Superior temporal gyrus (tissue), 1 donor: ENCODE measurements at regions not wholly inside any gene's neighbourhood (a gene's known extent, or its start where the extent isn't known, plus 50 kb on each side); places are given as distances from the start of the nearest gene placed in this dataset.

Experiments used
- DNase-seq: peaks from one replicate; pipeline ENCODE4 v3.0.0-alpha.2; 2016; ENCODE audit errors: extremely low spot score

- no peak for DNase-seq
These were observed 298.3 kb upstream of the ZMIZ1 start for GRCh38 chr10:78770167-78771090.

GRCh38 chr10:78771260-78771659, 297.5 kb upstream of the ZMIZ1 start:
- no peak for DNase-seq

- no peak for DNase-seq
These were observed 296.8 kb upstream of the ZMIZ1 start for GRCh38 chr10:78771808-78772455.

GRCh38 chr10:78772486-78772885, 296.3 kb upstream of the ZMIZ1 start:
- DNase-seq = no peak

- DNase-seq = no peak
These were observed 295.7 kb upstream of the ZMIZ1 start for GRCh38 chr10:78772986-78773530.

- DNase-seq = no peak
These were observed 294.2 kb upstream of the ZMIZ1 start for GRCh38 chr10:78774614-78774998.

- no peak for DNase-seq
These were observed 293.6 kb upstream of the ZMIZ1 start for GRCh38 chr10:78774999-78775711.

- DNase-seq = no peak
These were observed 292.9 kb upstream of the ZMIZ1 start for GRCh38 chr10:78775891-78776290.

GRCh38 chr10:78776756-78777155, 292.0 kb upstream of the ZMIZ1 start:
- no peak for DNase-seq

- DNase-seq = peak; percentile 84
These were observed 291.3 kb upstream of the ZMIZ1 start for GRCh38 chr10:78777466-78777865.

GRCh38 chr10:78777867-78778266, 290.9 kb upstream of the ZMIZ1 start:
- DNase-seq = no peak

- DNase-seq = no peak
These were observed 290.1 kb upstream of the ZMIZ1 start for GRCh38 chr10:78778444-78779338.

- DNase-seq = no peak
These were observed 289.3 kb upstream of the ZMIZ1 start for GRCh38 chr10:78779339-78779955.

- no peak for DNase-seq
These were observed 288.2 kb upstream of the ZMIZ1 start for GRCh38 chr10:78780551-78780961.

- DNase-seq = no peak
These were observed 287.4 kb upstream of the ZMIZ1 start for GRCh38 chr10:78781251-78781913.

GRCh38 chr10:78781991-78782390, 286.8 kb upstream of the ZMIZ1 start:
- no peak for DNase-seq

- DNase-seq = no peak
These were observed 286.3 kb upstream of the ZMIZ1 start for GRCh38 chr10:78782441-78782840.

GRCh38 chr10:78783753-78784152, 285.0 kb upstream of the ZMIZ1 start:
- DNase-seq = no peak

- peak; percentile 58 for DNase-seq
These were observed 284.2 kb upstream of the ZMIZ1 start for GRCh38 chr10:78784546-78784945.

GRCh38 chr10:78785066-78785465, 283.7 kb upstream of the ZMIZ1 start:
- no peak for DNase-seq
